K562 (cell line): ENCODE measurements at regions not wholly inside any gene's neighbourhood (a gene's known extent, or its start where the extent isn't known, plus 50 kb on each side); places are given as distances from the start of the nearest gene placed in this dataset.

ENCODE experiments used
- NFIC ChIP-seq: fragments of 450-650 bp; IDR thresholded peaks from 2 replicates; pipeline ENCODE4 v1.6.1; 2017; ENCODE audit warnings: mild to moderate bottlenecking, inconsistent platforms
- NONO ChIP-seq, 2 experiments: fragments of 200-400 bp in 1 of 2; fragments of 450-650 bp in 1 of 2; formaldehyde crosslinking in 1 of 2; IDR thresholded peaks; 2 replicates each; pipeline ENCODE4 v1.6.1; 2017; ENCODE audit warnings: low read depth in 2 of 2, mild to moderate bottlenecking in 2 of 2, moderate library complexity in 2 of 2, low read length in 1 of 2
- POLR2A ChIP-seq: fragments of 450-650 bp; conservative IDR thresholded peaks from 2 replicates; pipeline ENCODE4 v1.6.1; 2016
- POLR2AphosphoS5 ChIP-seq: IDR thresholded peaks from 2 replicates; pipeline ENCODE4 v1.6.1; 2011; ENCODE audit warnings: mild to moderate bottlenecking, low read depth, low read length, moderate library complexity; ENCODE audit not compliant: control insufficient read depth, insufficient read depth
- TF ChIP-seq, protein P1 (sequence below), 3 experiments: IDR thresholded peaks in 2 of 3; conservative IDR thresholded peaks in 1 of 3; 2 replicates each; pipeline ENCODE4 v1.5.1; 2011 to 2012; ENCODE audit warnings: low read length in 3 of 3, mild to moderate bottlenecking in 3 of 3, control low read depth in 2 of 3, improper control_type of control experiment in 1 of 3, inconsistent platforms in 1 of 3, low read depth in 1 of 3, mixed read lengths in 1 of 3, moderate library complexity in 1 of 3; ENCODE audit not compliant: insufficient read depth in 2 of 3
- TF ChIP-seq, protein P2 (sequence below), 2 experiments: fragments of 450-650 bp in 1 of 2; sonication (generic) in 1 of 2; formaldehyde crosslinking in 1 of 2; IDR thresholded peaks; 2 replicates each; pipeline versions ENCODE4 v1.7.1 to v1.9.0; 2016 to 2022; ENCODE audit warnings: inconsistent platforms in 1 of 2, mild to moderate bottlenecking in 1 of 2, missing genetic modification reagents in 1 of 2

DNA sequence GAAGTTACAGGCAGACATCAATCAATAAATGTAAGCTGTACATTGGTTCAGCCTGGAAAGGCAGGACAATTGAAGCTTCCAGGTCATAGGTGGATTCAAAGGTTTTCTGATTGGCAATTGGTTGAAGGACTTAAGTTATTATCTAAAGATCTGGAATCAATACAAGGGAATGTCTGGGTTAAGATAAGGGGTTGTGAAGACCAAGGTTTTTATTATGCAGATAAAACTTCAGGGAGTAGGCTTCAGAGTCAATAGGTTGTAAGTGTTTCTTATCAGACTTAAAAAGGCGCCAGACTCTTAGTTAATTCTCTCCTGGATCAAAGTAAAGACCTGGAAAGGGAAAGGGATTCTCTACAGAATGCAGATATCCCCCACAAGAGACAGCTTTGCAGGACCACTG, 935.4 kb downstream of the TBC1D22A start:
- TF ChIP-seq, protein P1, sequence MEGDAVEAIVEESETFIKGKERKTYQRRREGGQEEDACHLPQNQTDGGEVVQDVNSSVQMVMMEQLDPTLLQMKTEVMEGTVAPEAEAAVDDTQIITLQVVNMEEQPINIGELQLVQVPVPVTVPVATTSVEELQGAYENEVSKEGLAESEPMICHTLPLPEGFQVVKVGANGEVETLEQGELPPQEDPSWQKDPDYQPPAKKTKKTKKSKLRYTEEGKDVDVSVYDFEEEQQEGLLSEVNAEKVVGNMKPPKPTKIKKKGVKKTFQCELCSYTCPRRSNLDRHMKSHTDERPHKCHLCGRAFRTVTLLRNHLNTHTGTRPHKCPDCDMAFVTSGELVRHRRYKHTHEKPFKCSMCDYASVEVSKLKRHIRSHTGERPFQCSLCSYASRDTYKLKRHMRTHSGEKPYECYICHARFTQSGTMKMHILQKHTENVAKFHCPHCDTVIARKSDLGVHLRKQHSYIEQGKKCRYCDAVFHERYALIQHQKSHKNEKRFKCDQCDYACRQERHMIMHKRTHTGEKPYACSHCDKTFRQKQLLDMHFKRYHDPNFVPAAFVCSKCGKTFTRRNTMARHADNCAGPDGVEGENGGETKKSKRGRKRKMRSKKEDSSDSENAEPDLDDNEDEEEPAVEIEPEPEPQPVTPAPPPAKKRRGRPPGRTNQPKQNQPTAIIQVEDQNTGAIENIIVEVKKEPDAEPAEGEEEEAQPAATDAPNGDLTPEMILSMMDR (IDR thresholded peaks at IDR 0.05 in 2 of 3, conservative IDR thresholded peaks at IDR 0.05 in 1 of 3; ENCODE audit: insufficient read depth in 2 of 3, low read depth in 1 of 3, low read length in 3 of 3): no peak
- TF ChIP-seq NONO (IDR thresholded peaks at IDR 0.05; ENCODE audit: low read depth in 2 of 2, low read length in 1 of 2) (no peak), POLR2A (no peak), NFIC (no peak), POLR2AphosphoS5 (no peak)
- TF ChIP-seq, protein P2, sequence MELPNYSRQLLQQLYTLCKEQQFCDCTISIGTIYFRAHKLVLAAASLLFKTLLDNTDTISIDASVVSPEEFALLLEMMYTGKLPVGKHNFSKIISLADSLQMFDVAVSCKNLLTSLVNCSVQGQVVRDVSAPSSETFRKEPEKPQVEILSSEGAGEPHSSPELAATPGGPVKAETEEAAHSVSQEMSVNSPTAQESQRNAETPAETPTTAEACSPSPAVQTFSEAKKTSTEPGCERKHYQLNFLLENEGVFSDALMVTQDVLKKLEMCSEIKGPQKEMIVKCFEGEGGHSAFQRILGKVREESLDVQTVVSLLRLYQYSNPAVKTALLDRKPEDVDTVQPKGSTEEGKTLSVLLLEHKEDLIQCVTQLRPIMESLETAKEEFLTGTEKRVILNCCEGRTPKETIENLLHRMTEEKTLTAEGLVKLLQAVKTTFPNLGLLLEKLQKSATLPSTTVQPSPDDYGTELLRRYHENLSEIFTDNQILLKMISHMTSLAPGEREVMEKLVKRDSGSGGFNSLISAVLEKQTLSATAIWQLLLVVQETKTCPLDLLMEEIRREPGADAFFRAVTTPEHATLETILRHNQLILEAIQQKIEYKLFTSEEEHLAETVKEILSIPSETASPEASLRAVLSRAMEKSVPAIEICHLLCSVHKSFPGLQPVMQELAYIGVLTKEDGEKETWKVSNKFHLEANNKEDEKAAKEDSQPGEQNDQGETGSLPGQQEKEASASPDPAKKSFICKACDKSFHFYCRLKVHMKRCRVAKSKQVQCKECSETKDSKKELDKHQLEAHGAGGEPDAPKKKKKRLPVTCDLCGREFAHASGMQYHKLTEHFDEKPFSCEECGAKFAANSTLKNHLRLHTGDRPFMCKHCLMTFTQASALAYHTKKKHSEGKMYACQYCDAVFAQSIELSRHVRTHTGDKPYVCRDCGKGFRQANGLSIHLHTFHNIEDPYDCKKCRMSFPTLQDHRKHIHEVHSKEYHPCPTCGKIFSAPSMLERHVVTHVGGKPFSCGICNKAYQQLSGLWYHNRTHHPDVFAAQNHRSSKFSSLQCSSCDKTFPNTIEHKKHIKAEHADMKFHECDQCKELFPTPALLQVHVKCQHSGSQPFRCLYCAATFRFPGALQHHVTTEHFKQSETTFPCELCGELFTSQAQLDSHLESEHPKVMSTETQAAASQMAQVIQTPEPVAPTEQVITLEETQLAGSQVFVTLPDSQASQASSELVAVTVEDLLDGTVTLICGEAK (IDR thresholded peaks at IDR 0.05): no peak
- TF ChIP-seq, protein P2 (CRISPR knock-in tag; IDR thresholded peaks at IDR 0.05): no peak
